ENCODE measurements at regions not wholly inside any gene's neighbourhood (a gene's known extent, or its start where the extent isn't known, plus 50 kb on each side); places are given as distances from the start of the nearest gene placed in this dataset.

- Histone ChIP-seq H3K4me3 (ENCODE audit: insufficient read depth, low read depth, low read length) (no peak overlapping the region), H4K5ac (ENCODE audit: low read depth, low read length) (no peak overlapping the region), H3K56ac (ENCODE audit: extremely low read depth, insufficient read depth, low read length) (no peak overlapping the region), H3K14ac (replicated peaks; ENCODE audit: low read depth, low read length) (no peak overlapping the region), H3K79me1 (ENCODE audit: low read depth in 1 of 2, low read length in 2 of 2) (no peaks in the 10 kb centered on the region), H2AK5ac (ENCODE audit: low read depth, low read length) (no peak overlapping the region), H3K4me1 (ENCODE audit: control insufficient read depth, insufficient read depth, low read length) (no peaks in the 10 kb centered on the region), H4K91ac (ENCODE audit: insufficient read depth, low read depth, low read length) (no peak overlapping the region), H3K18ac (ENCODE audit: low read depth, low read length) (no peak overlapping the region), H2BK120ac (ENCODE audit: low read depth, low read length) (no peak overlapping the region), H2BK20ac (ENCODE audit: low read depth, low read length) (no peak overlapping the region), H3K23ac (ENCODE audit: low read depth, low read length) (no peak overlapping the region), H3K9ac (ENCODE audit: low read depth, low read length) (no peak overlapping the region), H2AFZ (replicated peaks; ENCODE audit: low read length, poor library complexity) (no peak overlapping the region), H2BK15ac (ENCODE audit: low read depth, low read length) (no peak overlapping the region), H2AK9ac (replicated peaks; ENCODE audit: low read depth, low read length, poor library complexity) (no peak overlapping the region), H3K27me3 (ENCODE audit: control insufficient read depth, insufficient read depth, low read length) (peaks cover 4% of the 10 kb centered on the region), H3K4me2 (ENCODE audit: low read depth, low read length) (no peak overlapping the region), H3K9me1 (ENCODE audit: insufficient read depth, low read length) (no peaks in the 10 kb centered on the region), H3K36me3 (ENCODE audit: control insufficient read depth, insufficient read depth, low read length) (no peaks in the 10 kb centered on the region), H4K20me1 (ENCODE audit: insufficient read depth, low read length) (no peaks in the 10 kb centered on the region), H3K9me3 (ENCODE audit: control insufficient read depth, insufficient read depth, low read length) (no peaks in the 10 kb centered on the region), H2BK5ac (ENCODE audit: low read depth, low read length, poor library complexity, severe bottlenecking) (no peak overlapping the region), H3K27ac (ENCODE audit: insufficient read depth, low read length) (no peak overlapping the region), H4K8ac (ENCODE audit: low read depth in 2 of 2, low read length in 2 of 2) (no peak overlapping the region), H3K4ac (ENCODE audit: low read depth, low read length) (no peak overlapping the region)
- WGBS, 2 experiments (ENCODE audit: extremely low coverage in 2 of 2, insufficient read length in 1 of 2), result no CpG with 5 or more reads among the region's 1 CpG
- intact Hi-C loops (cut with micrococcal nuclease) (no loop called here), dilution Hi-C loops (cut with HindIII; ENCODE audit: low sequenced_read_pairs, unreplicated experiment) (no loop called here), in situ Hi-C loops (cut with MboI; ENCODE audit: low sequenced_read_pairs) (no loop called here)
- TF ChIP-seq BHLHE40 (IDR thresholded peaks at IDR 0.05; ENCODE audit: low read depth, low read length), result no peak
- TF ChIP-seq RAD21 (IDR thresholded peaks at IDR 0.05; ENCODE audit: low read length), result no peak
- no peak for TF ChIP-seq CTCF (conservative IDR thresholded peaks at IDR 0.05; ENCODE audit: low read depth, low read length)
- no peak for TF ChIP-seq POLR2A (IDR thresholded peaks at IDR 0.05; ENCODE audit: low read depth, low read length)
- TF ChIP-seq SMC3 (IDR thresholded peaks at IDR 0.05; ENCODE audit: low read depth, low read length), result no peak
- no peak for TF ChIP-seq CEBPB (IDR thresholded peaks at IDR 0.05; ENCODE audit: low read depth, low read length)
- no peak for TF ChIP-seq NFE2L2 (IDR thresholded peaks at IDR 0.05; ENCODE audit: low read depth, low read length)
- TF ChIP-seq RCOR1 (IDR thresholded peaks at IDR 0.05; ENCODE audit: insufficient replicate concordance, low read length), result no peak
- TF ChIP-seq ELK1 (IDR thresholded peaks at IDR 0.05; ENCODE audit: borderline replicate concordance, low read depth, low read length), result no peak
- TF ChIP-seq CHD1 (IDR thresholded peaks at IDR 0.05; ENCODE audit: low read depth, low read length), result no peak
- TF ChIP-seq RFX5 (IDR thresholded peaks at IDR 0.05; ENCODE audit: low read depth, low read length), result no peak
- no peak for TF ChIP-seq FOS (IDR thresholded peaks at IDR 0.05; ENCODE audit: low read depth, low read length)
- no peak for TF ChIP-seq MXI1 (IDR thresholded peaks at IDR 0.05; ENCODE audit: borderline replicate concordance, low read depth, low read length)
- no peak for TF ChIP-seq USF2 (IDR thresholded peaks at IDR 0.05; ENCODE audit: low read depth, low read length)
- no peak for TF ChIP-seq MAZ (IDR thresholded peaks at IDR 0.05; ENCODE audit: borderline replicate concordance, low read depth, low read length)
- TF ChIP-seq MAFK (IDR thresholded peaks at IDR 0.05; ENCODE audit: low read depth, low read length), result no peak
- ChIA-PET POLR2A (ENCODE audit: unreplicated experiment) (no interaction called here), CTCF (interaction anchor here (0.6 kb wide), 2 partner anchors 41 to 69 kb away, joined by 3 read pairs; no protein-coding TSS in a partner anchor)
- BruUV-seq (replicated peaks), result no TSS peak
- ATAC-seq (ENCODE audit: low read depth), result no peak
- no peak for DNase-seq
Measured at GRCh38 chr13:50179977-50180376, 164.7 kb downstream of the KCNRG start.
